Chondrocyte (in vitro differentiated cells): ENCODE measurements at regions not wholly inside any gene's neighbourhood (a gene's known extent, or its start where the extent isn't known, plus 50 kb on each side); places are given as distances from the start of the nearest gene placed in this dataset.

Source experiments
- DNase-seq: peaks from one replicate; pipeline ENCODE4 v3.0.0; 2021; ENCODE audit warnings: mixed read lengths, low spot score
- H3K27ac Mint-ChIP-seq: one replicate; pipeline ENCODE4 v1.8.0; 2021; ENCODE audit warnings: mild to moderate bottlenecking, moderate library complexity, mixed read lengths; ENCODE audit not compliant: unreplicated experiment
- H3K27me3 Mint-ChIP-seq: 2 replicates; pipeline ENCODE4 v1.8.0; 2021; ENCODE audit warnings: low read depth, mixed read lengths
- H3K36me3 Mint-ChIP-seq: 2 replicates; pipeline ENCODE4 v1.8.0; 2021; ENCODE audit warnings: low read depth, mixed read lengths
- H3K4me1 Mint-ChIP-seq: 2 replicates; pipeline ENCODE4 v1.8.0; 2021; ENCODE audit warnings: low read depth, mild to moderate bottlenecking, mixed read lengths
- H3K4me3 Mint-ChIP-seq: one replicate; pipeline ENCODE4 v1.8.0; 2021; ENCODE audit warnings: mild to moderate bottlenecking, moderate library complexity, mixed read lengths; ENCODE audit not compliant: unreplicated experiment
- H3K9me3 Mint-ChIP-seq: 2 replicates; pipeline ENCODE4 v1.8.0; 2021; ENCODE audit warnings: low read depth, mixed read lengths
- CTCF ChIP-seq: fragments of 200-600 bp; sonication (generic); IDR thresholded peaks from 2 replicates; pipeline ENCODE4 v1.5.0; 2021; ENCODE audit warnings: antibody characterized with exemption, mild to moderate bottlenecking, moderate library complexity

- H3K36me3 Mint-ChIP-seq, result no peaks in the 10 kb centered on the region
- H3K27ac Mint-ChIP-seq, result no peak overlapping the region
- H3K27me3 Mint-ChIP-seq, result peaks cover 6% of the 10 kb centered on the region
- H3K4me3 Mint-ChIP-seq, result no peak overlapping the region
- peaks cover 14% of the 10 kb centered on the region for H3K4me1 Mint-ChIP-seq
- DNase-seq, result no peak
- H3K9me3 Mint-ChIP-seq, result no peaks in the 10 kb centered on the region
- TF ChIP-seq CTCF, result peak; percentile 80
Measured at GRCh38 chr5:63125862-63126261, 547.2 kb downstream of the LRRC70 start.

GRCh38 chr5:63125392-63125791 is 546.8 kb downstream of the LRRC70 start:
- no peak for DNase-seq
- H3K36me3 Mint-ChIP-seq, result no peaks in the 10 kb centered on the region
- H3K4me3 Mint-ChIP-seq, result no peak overlapping the region
- no peak overlapping the region for H3K27ac Mint-ChIP-seq
- no peaks in the 10 kb centered on the region for H3K9me3 Mint-ChIP-seq
- peaks cover 6% of the 10 kb centered on the region for H3K27me3 Mint-ChIP-seq
- H3K4me1 Mint-ChIP-seq, result peaks cover 14% of the 10 kb centered on the region
- no peak for TF ChIP-seq CTCF

- no peak for TF ChIP-seq CTCF
- Mint-ChIP-seq H3K27ac (no peak overlapping the region), H3K27me3 (peaks cover 6% of the 10 kb centered on the region), H3K4me1 (peaks cover 14% of the 10 kb centered on the region), H3K9me3 (no peaks in the 10 kb centered on the region), H3K4me3 (no peak overlapping the region), H3K36me3 (no peaks in the 10 kb centered on the region)
- no peak for DNase-seq
Measured at GRCh38 chr5:63124266-63124665, 545.6 kb downstream of the LRRC70 start.

- Mint-ChIP-seq H3K4me1 (no peaks in the 10 kb centered on the region), H3K36me3 (no peaks in the 10 kb centered on the region), H3K4me3 (no peak overlapping the region), H3K27me3 (peaks cover 6% of the 10 kb centered on the region), H3K27ac (no peak overlapping the region), H3K9me3 (no peaks in the 10 kb centered on the region)
- no peak for TF ChIP-seq CTCF
- no peak for DNase-seq
Measured at GRCh38 chr5:63121471-63121870, 542.9 kb downstream of the LRRC70 start.

GRCh38 chr5:63118221-63118620 is 539.6 kb downstream of the LRRC70 start:
- Mint-ChIP-seq H3K4me3 (no peak overlapping the region), H3K36me3 (no peaks in the 10 kb centered on the region), H3K9me3 (no peaks in the 10 kb centered on the region), H3K4me1 (no peaks in the 10 kb centered on the region), H3K27me3 (peaks cover 10% of the 10 kb centered on the region), H3K27ac (no peak overlapping the region)
- DNase-seq, result no peak
- TF ChIP-seq CTCF, result no peak
